ENCODE measurements at regions not wholly inside any gene's neighbourhood (a gene's known extent, or its start where the extent isn't known, plus 50 kb on each side); places are given as distances from the start of the nearest gene placed in this dataset.

DNA sequence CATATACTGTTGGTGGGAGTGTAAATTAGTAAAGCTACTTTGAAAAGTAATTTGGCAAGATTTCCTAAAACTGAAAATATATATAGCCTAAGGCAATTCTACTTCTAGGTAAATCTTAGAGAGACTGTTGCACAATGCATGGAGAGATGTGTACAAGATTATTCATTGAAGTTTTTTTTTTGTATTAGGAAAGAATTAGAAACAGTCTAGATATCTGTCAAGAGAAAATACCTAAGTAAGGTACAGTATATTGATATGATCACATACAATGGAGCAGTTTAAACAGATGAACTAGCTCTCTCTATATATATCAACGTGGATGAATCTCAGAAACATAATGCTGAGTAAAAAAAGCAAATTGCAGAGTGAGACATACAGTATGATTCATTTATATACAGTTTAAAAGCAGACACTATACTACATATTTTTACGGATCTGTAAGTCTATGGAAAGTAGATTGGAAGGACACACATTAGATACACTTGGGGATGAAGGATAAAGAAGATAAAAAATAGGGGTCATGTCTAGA, 59.3 kb upstream of the ACVR1 start:
- TF ChIP-seq EZH2phosphoT487 (conservative IDR thresholded peaks at IDR 0.05; ENCODE audit: low read length) = no peak
- TF ChIP-seq, protein P1, sequence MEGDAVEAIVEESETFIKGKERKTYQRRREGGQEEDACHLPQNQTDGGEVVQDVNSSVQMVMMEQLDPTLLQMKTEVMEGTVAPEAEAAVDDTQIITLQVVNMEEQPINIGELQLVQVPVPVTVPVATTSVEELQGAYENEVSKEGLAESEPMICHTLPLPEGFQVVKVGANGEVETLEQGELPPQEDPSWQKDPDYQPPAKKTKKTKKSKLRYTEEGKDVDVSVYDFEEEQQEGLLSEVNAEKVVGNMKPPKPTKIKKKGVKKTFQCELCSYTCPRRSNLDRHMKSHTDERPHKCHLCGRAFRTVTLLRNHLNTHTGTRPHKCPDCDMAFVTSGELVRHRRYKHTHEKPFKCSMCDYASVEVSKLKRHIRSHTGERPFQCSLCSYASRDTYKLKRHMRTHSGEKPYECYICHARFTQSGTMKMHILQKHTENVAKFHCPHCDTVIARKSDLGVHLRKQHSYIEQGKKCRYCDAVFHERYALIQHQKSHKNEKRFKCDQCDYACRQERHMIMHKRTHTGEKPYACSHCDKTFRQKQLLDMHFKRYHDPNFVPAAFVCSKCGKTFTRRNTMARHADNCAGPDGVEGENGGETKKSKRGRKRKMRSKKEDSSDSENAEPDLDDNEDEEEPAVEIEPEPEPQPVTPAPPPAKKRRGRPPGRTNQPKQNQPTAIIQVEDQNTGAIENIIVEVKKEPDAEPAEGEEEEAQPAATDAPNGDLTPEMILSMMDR (IDR thresholded peaks at IDR 0.05; ENCODE audit: insufficient read depth, low read length, poor library complexity, severe bottlenecking) = no peak

Data from SU-DHL-6 (cell line).